ENCODE measurements at regions not wholly inside any gene's neighbourhood (a gene's known extent, or its start where the extent isn't known, plus 50 kb on each side); places are given as distances from the start of the nearest gene placed in this dataset.

DNA sequence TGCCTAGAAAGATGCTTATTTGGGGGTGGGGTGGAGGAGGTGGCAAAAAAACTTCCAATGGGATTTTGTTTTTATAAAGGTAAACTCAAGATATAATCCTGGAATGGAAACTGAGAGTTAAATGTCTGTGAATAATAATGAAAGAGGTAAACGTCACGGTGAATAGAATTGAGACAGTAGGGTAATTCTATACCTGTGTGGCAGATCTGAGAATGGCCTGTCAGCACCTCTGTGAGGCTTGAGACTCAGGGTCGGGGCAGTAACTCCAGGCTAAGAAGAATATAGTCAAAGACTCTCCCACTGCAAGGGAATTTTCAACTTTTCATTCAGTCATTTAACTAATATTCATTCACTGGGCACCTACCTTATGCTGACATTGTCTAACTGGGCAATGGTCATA lies 581.2 kb upstream of the ZNF608 start:
- H2AFZ ChIP-seq (ENCODE audit: low read length) = no peak overlapping the region
- no peaks in the 10 kb centered on the region for H3K79me2 ChIP-seq (ENCODE audit: low read length)
- no peaks in the 10 kb centered on the region for H3K27me3 ChIP-seq (ENCODE audit: low read length)
- H3K4me3 ChIP-seq (ENCODE audit: low read length) = no peak overlapping the region
- H3K9me3 ChIP-seq (ENCODE audit: low read length) = no peaks in the 10 kb centered on the region
- DNase-seq = no peak
- no peaks in the 10 kb centered on the region for H3K4me1 ChIP-seq (ENCODE audit: low read length)
- no peak overlapping the region for H3K9ac ChIP-seq (ENCODE audit: low read length)
- H4K20me1 ChIP-seq (ENCODE audit: insufficient read depth, low read depth, low read length) = no peaks in the 10 kb centered on the region
- no peaks in the 10 kb centered on the region for H3K36me3 ChIP-seq (ENCODE audit: insufficient read depth, low read length)
- no peak overlapping the region for H3K27ac ChIP-seq (ENCODE audit: low read length)
- no peaks in the 10 kb centered on the region for H3K9me2 ChIP-seq (replicated peaks; ENCODE audit: insufficient read depth, low read length)
- no peak overlapping the region for H3K4me2 ChIP-seq (ENCODE audit: low read depth, low read length, poor library complexity, severe bottlenecking)

DNA sequence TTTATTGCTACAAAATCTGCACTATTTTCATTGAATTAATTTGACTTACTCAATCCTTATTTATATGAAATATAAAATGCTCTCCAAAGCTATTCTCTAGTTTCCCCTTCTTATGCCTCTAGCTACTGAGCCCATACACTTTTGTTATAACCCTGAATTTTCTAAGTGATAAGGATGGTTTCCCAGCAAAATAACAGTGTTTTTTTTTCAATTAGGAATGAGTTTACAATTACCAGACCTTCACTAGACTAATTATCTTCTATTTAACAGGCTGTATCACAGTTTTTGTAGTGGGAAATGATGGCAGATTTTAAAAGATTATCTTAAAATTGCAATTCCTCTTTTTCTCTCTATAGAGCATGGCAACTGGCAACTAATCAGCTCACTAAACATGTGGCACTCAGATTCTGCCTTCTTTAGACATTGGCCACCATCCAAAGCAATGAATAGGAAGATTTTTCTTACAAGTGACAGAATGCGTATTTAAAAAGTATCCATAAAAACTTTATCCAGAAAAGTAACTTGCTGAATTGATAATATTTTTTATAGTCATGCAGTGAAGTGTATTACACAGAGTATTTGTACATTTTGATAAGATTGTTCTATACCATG lies 585.7 kb upstream of the ZNF608 start:
- H3K79me2 ChIP-seq (ENCODE audit: low read length) = no peaks in the 10 kb centered on the region

DNA sequence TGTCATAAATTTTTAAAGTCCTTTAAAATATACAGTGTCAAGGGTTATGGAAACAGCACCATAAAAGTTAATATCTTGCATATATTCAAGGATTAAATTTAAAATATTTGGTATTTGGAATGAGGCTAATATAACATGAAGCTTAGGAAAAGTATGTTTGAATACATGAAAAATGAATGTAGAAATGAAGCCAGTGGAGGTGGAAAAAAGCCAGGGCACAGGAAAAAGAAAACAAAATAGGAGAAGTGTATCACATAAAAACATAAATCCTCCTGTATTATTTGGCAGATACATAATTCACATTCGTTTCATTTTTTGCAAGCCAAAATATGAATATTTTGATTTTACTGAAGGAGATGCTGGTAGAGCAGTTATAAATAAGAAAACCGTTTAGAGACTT lies 587.0 kb upstream of the ZNF608 start:
- H3K4me2 ChIP-seq (ENCODE audit: low read depth, low read length, poor library complexity, severe bottlenecking) = no peak overlapping the region
- H3K27ac ChIP-seq (ENCODE audit: low read length) = no peak overlapping the region
- no peaks in the 10 kb centered on the region for H3K27me3 ChIP-seq (ENCODE audit: low read length)
- no peak for DNase-seq
- no peak overlapping the region for H2AFZ ChIP-seq (ENCODE audit: low read length)
- no peaks in the 10 kb centered on the region for H4K20me1 ChIP-seq (ENCODE audit: insufficient read depth, low read depth, low read length)
- H3K9me3 ChIP-seq (ENCODE audit: low read length) = no peaks in the 10 kb centered on the region
- no peak overlapping the region for H3K9ac ChIP-seq (ENCODE audit: low read length)
- no peak overlapping the region for H3K4me3 ChIP-seq (ENCODE audit: low read length)
- no peaks in the 10 kb centered on the region for H3K9me2 ChIP-seq (replicated peaks; ENCODE audit: insufficient read depth, low read length)
- peaks cover 6% of the 10 kb centered on the region for H3K4me1 ChIP-seq (ENCODE audit: low read length)
- H3K79me2 ChIP-seq (ENCODE audit: low read length) = no peaks in the 10 kb centered on the region
- H3K36me3 ChIP-seq (ENCODE audit: insufficient read depth, low read length) = no peaks in the 10 kb centered on the region

More for the DNA sequence above, 585.7 kb upstream of the ZNF608 start:
- Histone ChIP-seq H3K4me2 (ENCODE audit: low read depth, low read length, poor library complexity, severe bottlenecking) (no peak overlapping the region), H3K9me3 (ENCODE audit: low read length) (no peaks in the 10 kb centered on the region), H3K4me3 (ENCODE audit: low read length) (no peak overlapping the region), H3K4me1 (ENCODE audit: low read length) (peaks cover 5% of the 10 kb centered on the region; the same call in 1 of the 2 replicates), H4K20me1 (ENCODE audit: insufficient read depth, low read depth, low read length) (no peaks in the 10 kb centered on the region), H3K36me3 (ENCODE audit: insufficient read depth, low read length) (no peaks in the 10 kb centered on the region), H3K27ac (ENCODE audit: low read length) (no peak overlapping the region), H3K9ac (ENCODE audit: low read length) (no peak overlapping the region), H3K27me3 (ENCODE audit: low read length) (no peaks in the 10 kb centered on the region), H2AFZ (ENCODE audit: low read length) (no peak overlapping the region), H3K9me2 (replicated peaks; ENCODE audit: insufficient read depth, low read length) (no peaks in the 10 kb centered on the region)
- DNase-seq = no peak

DNA sequence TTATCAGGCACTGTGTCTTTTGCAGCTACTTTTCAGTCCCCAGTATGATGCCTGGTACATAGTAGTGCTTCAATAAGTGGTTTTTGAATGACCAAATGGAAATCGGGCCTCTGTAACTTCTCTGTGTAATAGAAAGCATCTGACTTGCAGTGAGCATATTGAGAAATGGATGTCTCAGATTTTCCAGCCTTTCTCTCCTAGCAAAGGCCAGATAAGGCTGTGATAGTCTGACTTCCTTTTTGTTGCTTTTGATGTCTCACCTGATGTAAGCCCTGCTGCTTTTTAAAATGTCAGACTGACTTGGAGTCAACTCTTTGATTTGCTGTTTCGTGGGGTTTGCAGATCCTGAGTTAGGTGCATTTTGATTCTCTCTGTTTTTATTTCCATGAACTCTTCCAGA lies 590.0 kb upstream of the ZNF608 start:
- no peaks in the 10 kb centered on the region for H3K27me3 ChIP-seq (ENCODE audit: low read length)
- H3K9me3 ChIP-seq (ENCODE audit: low read length) = no peaks in the 10 kb centered on the region
- H3K36me3 ChIP-seq (ENCODE audit: insufficient read depth, low read length) = no peaks in the 10 kb centered on the region
- H4K20me1 ChIP-seq (ENCODE audit: insufficient read depth, low read depth, low read length) = no peaks in the 10 kb centered on the region
- H3K27ac ChIP-seq (ENCODE audit: low read length) = no peak overlapping the region
- H3K9ac ChIP-seq (ENCODE audit: low read length) = no peak overlapping the region
- H3K79me2 ChIP-seq (ENCODE audit: low read length) = no peaks in the 10 kb centered on the region
- no peak overlapping the region for H2AFZ ChIP-seq (ENCODE audit: low read length)
- H3K4me3 ChIP-seq (ENCODE audit: low read length) = no peak overlapping the region
- DNase-seq = no peak
- peaks cover 17% of the 10 kb centered on the region for H3K4me1 ChIP-seq (ENCODE audit: low read length)
- no peaks in the 10 kb centered on the region for H3K9me2 ChIP-seq (replicated peaks; ENCODE audit: insufficient read depth, low read length)
- H3K4me2 ChIP-seq (ENCODE audit: low read depth, low read length, poor library complexity, severe bottlenecking) = no peak overlapping the region

DNA sequence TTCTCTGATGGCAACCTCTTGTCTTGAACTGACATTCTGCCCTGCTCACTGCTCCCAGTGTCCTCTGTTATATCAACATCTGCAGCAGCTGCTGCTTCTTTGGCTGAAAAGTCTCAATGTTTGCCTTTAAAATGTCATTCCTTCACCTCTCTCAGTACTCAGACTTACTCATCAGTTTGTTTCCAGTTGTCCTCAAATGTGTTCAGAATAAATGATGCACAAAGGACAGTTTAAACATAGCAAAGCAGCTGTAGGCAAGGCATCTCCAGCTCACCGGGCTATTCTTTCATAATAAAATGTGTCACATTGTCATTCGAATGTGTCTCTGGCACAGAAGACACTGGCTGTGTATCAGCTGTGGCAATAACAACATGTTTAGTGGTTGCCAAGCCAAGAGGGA lies 590.9 kb upstream of the ZNF608 start:
- H3K9ac ChIP-seq (ENCODE audit: low read length) = no peak overlapping the region
- H4K20me1 ChIP-seq (ENCODE audit: insufficient read depth, low read depth, low read length) = no peaks in the 10 kb centered on the region
- no peak overlapping the region for H3K4me3 ChIP-seq (ENCODE audit: low read length)
- H3K4me2 ChIP-seq (ENCODE audit: low read depth, low read length, poor library complexity, severe bottlenecking) = no peak overlapping the region
- no peak overlapping the region for H3K27ac ChIP-seq (ENCODE audit: low read length)
- H3K9me2 ChIP-seq (replicated peaks; ENCODE audit: insufficient read depth, low read length) = no peaks in the 10 kb centered on the region
- no peaks in the 10 kb centered on the region for H3K9me3 ChIP-seq (ENCODE audit: low read length)
- no peaks in the 10 kb centered on the region for H3K27me3 ChIP-seq (ENCODE audit: low read length)
- DNase-seq = no peak
- no peak overlapping the region for H2AFZ ChIP-seq (ENCODE audit: low read length)
- H3K4me1 ChIP-seq (ENCODE audit: low read length) = peaks cover 17% of the 10 kb centered on the region
- H3K36me3 ChIP-seq (ENCODE audit: insufficient read depth, low read length) = no peaks in the 10 kb centered on the region
- H3K79me2 ChIP-seq (ENCODE audit: low read length) = no peaks in the 10 kb centered on the region

DNA sequence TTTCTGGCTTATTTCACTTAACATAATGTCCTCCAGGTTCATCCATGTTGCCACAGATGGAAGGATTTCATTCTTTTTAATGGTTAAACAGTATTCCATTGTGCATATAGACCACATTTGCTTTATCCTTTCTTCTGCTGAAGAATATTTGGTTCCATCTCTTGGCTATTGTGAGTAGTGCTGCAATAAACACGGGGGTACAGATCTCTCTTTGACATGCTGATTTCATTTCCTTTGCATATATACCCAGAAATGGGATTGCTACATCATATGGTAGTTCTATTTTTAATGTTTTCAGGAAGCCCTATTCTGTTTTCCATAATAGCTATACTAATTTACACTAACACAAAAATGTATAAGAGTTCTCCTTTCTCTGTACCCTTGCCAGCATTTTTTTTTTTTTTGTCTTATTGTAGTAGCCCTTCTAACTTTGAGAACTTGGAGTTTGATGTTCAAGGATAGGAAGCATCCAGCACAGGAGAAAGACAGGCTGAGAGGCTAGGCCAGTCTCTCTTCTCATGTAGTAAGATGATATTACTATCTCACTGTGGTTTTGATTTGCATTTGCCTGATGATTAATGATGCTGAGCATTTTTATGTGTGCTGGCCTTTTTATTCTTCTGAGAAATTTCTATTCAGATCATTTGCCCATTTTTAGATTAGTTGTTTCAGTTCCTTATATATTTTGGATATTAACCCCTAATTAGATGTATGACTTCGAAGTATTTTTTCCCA lies 592.2 kb upstream of the ZNF608 start:
- Histone ChIP-seq H3K27ac (ENCODE audit: low read length) (no peak overlapping the region), H3K4me2 (ENCODE audit: low read depth, low read length, poor library complexity, severe bottlenecking) (no peak overlapping the region), H2AFZ (ENCODE audit: low read length) (no peak overlapping the region), H3K9me2 (replicated peaks; ENCODE audit: insufficient read depth, low read length) (no peaks in the 10 kb centered on the region), H3K4me1 (ENCODE audit: low read length) (peaks cover 17% of the 10 kb centered on the region), H3K79me2 (ENCODE audit: low read length) (no peaks in the 10 kb centered on the region), H3K4me3 (ENCODE audit: low read length) (no peak overlapping the region), H3K36me3 (ENCODE audit: insufficient read depth, low read length) (no peaks in the 10 kb centered on the region), H3K9me3 (ENCODE audit: low read length) (no peaks in the 10 kb centered on the region), H3K9ac (ENCODE audit: low read length) (no peak overlapping the region), H3K27me3 (ENCODE audit: low read length) (no peaks in the 10 kb centered on the region), H4K20me1 (ENCODE audit: insufficient read depth, low read depth, low read length) (no peaks in the 10 kb centered on the region)
- DNase-seq = peak; percentile 60

DNA sequence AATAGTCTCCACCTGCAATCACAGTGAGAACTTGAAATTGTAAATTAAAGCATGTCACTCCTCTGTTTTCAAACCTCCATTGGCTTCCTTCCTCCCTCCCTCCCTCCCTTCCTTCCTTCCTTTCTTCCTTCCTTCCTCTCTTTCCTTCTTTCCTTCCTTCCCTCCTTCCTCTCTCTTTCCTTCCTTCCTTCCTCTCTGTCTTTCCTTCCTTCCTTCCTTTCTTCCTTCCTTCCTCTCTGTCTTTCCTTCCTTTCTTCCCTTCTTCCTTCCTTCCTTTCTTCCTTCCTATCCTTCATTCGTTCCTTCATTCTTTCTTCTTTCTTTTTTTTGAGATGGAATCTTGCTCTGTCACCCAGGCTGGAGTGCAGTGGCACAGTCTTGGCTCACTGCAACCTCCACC lies 595.0 kb upstream of the ZNF608 start:
- no peaks in the 10 kb centered on the region for H3K9me2 ChIP-seq (replicated peaks; ENCODE audit: insufficient read depth, low read length)

DNA sequence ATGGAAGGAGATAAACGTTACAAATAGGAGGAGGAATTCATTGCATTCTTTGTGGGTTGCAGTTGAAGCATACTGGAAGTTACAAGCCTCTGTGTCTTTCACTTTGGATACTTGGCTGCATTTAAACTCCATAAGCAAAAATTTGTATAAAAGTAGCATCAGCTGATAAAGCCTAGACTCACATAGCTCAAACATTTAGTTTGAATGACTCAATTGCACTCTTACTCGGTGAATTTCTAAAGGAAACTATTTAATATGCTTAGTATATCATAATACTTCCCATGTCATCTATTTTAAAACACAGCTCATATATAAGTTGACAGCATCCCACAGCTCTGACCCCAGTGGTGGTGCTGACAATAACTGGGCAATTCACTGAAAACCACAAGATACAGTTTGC lies 596.6 kb upstream of the ZNF608 start:
- H3K27me3 ChIP-seq (ENCODE audit: low read length) = no peaks in the 10 kb centered on the region
- H3K4me2 ChIP-seq (ENCODE audit: low read depth, low read length, poor library complexity, severe bottlenecking) = no peak overlapping the region
- H3K4me3 ChIP-seq (ENCODE audit: low read length) = no peak overlapping the region
- no peaks in the 10 kb centered on the region for H4K20me1 ChIP-seq (ENCODE audit: insufficient read depth, low read depth, low read length)
- H3K79me2 ChIP-seq (ENCODE audit: low read length) = no peaks in the 10 kb centered on the region
- H3K9ac ChIP-seq (ENCODE audit: low read length) = no peak overlapping the region
- peaks cover 11% of the 10 kb centered on the region for H3K4me1 ChIP-seq (ENCODE audit: low read length)
- no peaks in the 10 kb centered on the region for H3K9me2 ChIP-seq (replicated peaks; ENCODE audit: insufficient read depth, low read length)
- no peaks in the 10 kb centered on the region for H3K9me3 ChIP-seq (ENCODE audit: low read length)
- H2AFZ ChIP-seq (ENCODE audit: low read length) = no peak overlapping the region
- no peak overlapping the region for H3K27ac ChIP-seq (ENCODE audit: low read length)
- H3K36me3 ChIP-seq (ENCODE audit: insufficient read depth, low read length) = no peaks in the 10 kb centered on the region
- no peak for DNase-seq

More for the DNA sequence above, 595.0 kb upstream of the ZNF608 start:
- no peak overlapping the region for H2AFZ ChIP-seq (ENCODE audit: low read length)
- H3K9ac ChIP-seq (ENCODE audit: low read length) = no peak overlapping the region
- H3K9me3 ChIP-seq (ENCODE audit: low read length) = no peaks in the 10 kb centered on the region
- no peaks in the 10 kb centered on the region for H3K36me3 ChIP-seq (ENCODE audit: insufficient read depth, low read length)
- H3K27ac ChIP-seq (ENCODE audit: low read length) = no peak overlapping the region
- H3K4me2 ChIP-seq (ENCODE audit: low read depth, low read length, poor library complexity, severe bottlenecking) = no peak overlapping the region
- H3K4me3 ChIP-seq (ENCODE audit: low read length) = no peak overlapping the region
- H3K27me3 ChIP-seq (ENCODE audit: low read length) = no peaks in the 10 kb centered on the region
- H4K20me1 ChIP-seq (ENCODE audit: insufficient read depth, low read depth, low read length) = no peaks in the 10 kb centered on the region
- H3K4me1 ChIP-seq (ENCODE audit: low read length) = peaks cover 17% of the 10 kb centered on the region
- no peaks in the 10 kb centered on the region for H3K79me2 ChIP-seq (ENCODE audit: low read length)
- DNase-seq = no peak

All from Karpas-422 (cell line).